ENCODE measurements at regions not wholly inside any gene's neighbourhood (a gene's known extent, or its start where the extent isn't known, plus 50 kb on each side); places are given as distances from the start of the nearest gene placed in this dataset.

DNA sequence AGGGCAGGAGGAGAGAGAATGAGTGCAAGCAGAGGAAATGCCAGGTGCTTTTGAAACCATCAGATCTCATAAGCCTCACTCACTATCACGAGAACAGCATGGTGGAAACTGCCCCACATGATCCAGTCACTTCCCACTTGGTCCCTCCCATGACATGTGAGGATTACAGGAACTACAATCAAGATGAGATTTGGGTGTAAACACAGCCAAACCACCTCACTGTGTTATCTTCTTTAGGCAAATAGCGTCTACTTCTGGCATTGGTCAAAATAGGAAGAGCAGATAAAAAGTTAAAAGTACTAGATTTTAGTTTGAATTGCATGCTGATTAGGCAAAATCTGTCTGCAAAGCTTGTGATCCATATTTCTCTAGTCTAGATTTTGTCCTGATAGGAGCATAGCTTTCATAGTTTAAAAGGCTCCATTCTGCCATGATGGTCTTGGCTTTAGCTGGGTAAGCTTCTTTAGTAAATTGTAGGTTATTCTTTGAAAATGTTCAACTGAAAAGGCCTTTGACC lies 267.5 kb downstream of the NKX6-1 start:
- Histone ChIP-seq H3K79me2 (ENCODE audit: insufficient read depth, low read length) (no peaks in the 10 kb centered on the region), H3K4me3 (ENCODE audit: insufficient read depth, low read length, poor library complexity, severe bottlenecking) (no peak overlapping the region), H3K9me2 (replicated peaks; ENCODE audit: insufficient read depth, low read length) (no peaks in the 10 kb centered on the region), H3K4me2 (ENCODE audit: low read depth, low read length, poor library complexity, severe bottlenecking) (no peak overlapping the region), H3F3A (ENCODE audit: insufficient read depth) (no peaks in the 10 kb centered on the region), H3K27ac (ENCODE audit: low read depth, low read length) (no peak overlapping the region), H3K36me3 (ENCODE audit: low read length) (no peaks in the 10 kb centered on the region), H3K9ac (ENCODE audit: low read length) (no peak overlapping the region), H4K20me1 (ENCODE audit: low read depth, low read length) (no peaks in the 10 kb centered on the region), H3K9me3 (ENCODE audit: insufficient read depth, low read length) (no peaks in the 10 kb centered on the region), H2AFZ (ENCODE audit: low read depth, low read length, severe bottlenecking) (no peak overlapping the region), H3K27me3 (ENCODE audit: low read length) (no peaks in the 10 kb centered on the region)
- TF ChIP-seq, protein P1, sequence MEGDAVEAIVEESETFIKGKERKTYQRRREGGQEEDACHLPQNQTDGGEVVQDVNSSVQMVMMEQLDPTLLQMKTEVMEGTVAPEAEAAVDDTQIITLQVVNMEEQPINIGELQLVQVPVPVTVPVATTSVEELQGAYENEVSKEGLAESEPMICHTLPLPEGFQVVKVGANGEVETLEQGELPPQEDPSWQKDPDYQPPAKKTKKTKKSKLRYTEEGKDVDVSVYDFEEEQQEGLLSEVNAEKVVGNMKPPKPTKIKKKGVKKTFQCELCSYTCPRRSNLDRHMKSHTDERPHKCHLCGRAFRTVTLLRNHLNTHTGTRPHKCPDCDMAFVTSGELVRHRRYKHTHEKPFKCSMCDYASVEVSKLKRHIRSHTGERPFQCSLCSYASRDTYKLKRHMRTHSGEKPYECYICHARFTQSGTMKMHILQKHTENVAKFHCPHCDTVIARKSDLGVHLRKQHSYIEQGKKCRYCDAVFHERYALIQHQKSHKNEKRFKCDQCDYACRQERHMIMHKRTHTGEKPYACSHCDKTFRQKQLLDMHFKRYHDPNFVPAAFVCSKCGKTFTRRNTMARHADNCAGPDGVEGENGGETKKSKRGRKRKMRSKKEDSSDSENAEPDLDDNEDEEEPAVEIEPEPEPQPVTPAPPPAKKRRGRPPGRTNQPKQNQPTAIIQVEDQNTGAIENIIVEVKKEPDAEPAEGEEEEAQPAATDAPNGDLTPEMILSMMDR (IDR thresholded peaks at IDR 0.05; ENCODE audit: insufficient read depth, low read length, poor library complexity, severe bottlenecking), result no peak
- TF ChIP-seq EZH2phosphoT487 (conservative IDR thresholded peaks at IDR 0.05; ENCODE audit: low read length), result no peak

DNA sequence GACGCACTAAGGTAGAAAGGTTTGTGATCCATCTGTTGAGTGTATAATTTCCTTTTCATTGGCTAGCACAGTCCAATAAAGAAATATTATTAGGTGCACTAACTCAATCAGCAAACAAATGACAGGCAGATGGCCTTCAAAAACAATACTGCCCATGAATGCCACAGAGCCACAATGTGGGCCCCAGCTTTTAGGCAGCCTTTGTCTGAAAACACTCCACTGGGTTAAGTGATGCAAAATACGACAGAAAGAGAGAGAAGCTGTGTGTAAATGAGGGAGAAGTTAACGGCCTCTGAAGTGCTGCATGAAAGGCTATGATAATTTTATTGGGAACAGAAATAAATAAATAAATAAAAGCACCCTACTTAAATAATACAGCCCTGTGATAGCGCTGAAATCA lies 274.6 kb downstream of the NKX6-1 start:
- TF ChIP-seq EZH2phosphoT487 (conservative IDR thresholded peaks at IDR 0.05; ENCODE audit: low read length), result no peak
- TF ChIP-seq, protein P1 (IDR thresholded peaks at IDR 0.05; ENCODE audit: insufficient read depth, low read length, poor library complexity, severe bottlenecking), result no peak
- Histone ChIP-seq H3K4me2 (ENCODE audit: low read depth, low read length, poor library complexity, severe bottlenecking) (no peak overlapping the region), H3K79me2 (ENCODE audit: insufficient read depth, low read length) (no peaks in the 10 kb centered on the region), H3K9me3 (ENCODE audit: insufficient read depth, low read length) (no peaks in the 10 kb centered on the region), H2AFZ (ENCODE audit: low read depth, low read length, severe bottlenecking) (no peak overlapping the region), H3K4me3 (ENCODE audit: insufficient read depth, low read length, poor library complexity, severe bottlenecking) (no peak overlapping the region), H4K20me1 (ENCODE audit: low read depth, low read length) (no peaks in the 10 kb centered on the region), H3F3A (ENCODE audit: insufficient read depth) (no peaks in the 10 kb centered on the region), H3K9me2 (replicated peaks; ENCODE audit: insufficient read depth, low read length) (no peaks in the 10 kb centered on the region), H3K27ac (ENCODE audit: low read depth, low read length) (no peak overlapping the region), H3K9ac (ENCODE audit: low read length) (no peak overlapping the region), H3K36me3 (ENCODE audit: low read length) (no peaks in the 10 kb centered on the region), H3K27me3 (ENCODE audit: low read length) (no peaks in the 10 kb centered on the region)

DNA sequence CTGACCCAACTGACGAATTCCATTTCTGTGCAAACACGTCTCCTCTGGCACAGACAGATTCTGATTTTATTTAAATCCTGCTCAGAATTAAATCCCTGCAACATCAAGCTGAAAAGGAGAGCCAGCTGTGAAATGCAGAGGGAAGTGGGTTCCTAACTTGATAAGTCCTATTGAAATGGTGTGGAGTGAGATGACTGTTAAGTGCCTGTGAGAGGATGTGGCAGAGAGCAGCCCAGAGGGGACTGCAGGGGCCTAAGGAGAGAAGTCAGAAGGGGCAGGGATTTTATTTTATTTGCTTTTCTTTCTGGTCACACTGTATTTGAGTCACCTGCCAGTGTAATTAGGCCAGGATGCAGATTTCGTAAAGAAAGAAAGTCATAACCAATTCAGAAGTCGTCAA lies 277.4 kb downstream of the NKX6-1 start:
- H3K4me2 ChIP-seq (ENCODE audit: low read depth, low read length, poor library complexity, severe bottlenecking), result no peak overlapping the region
- H3K9me2 ChIP-seq (replicated peaks; ENCODE audit: insufficient read depth, low read length), result no peaks in the 10 kb centered on the region
- H3K36me3 ChIP-seq (ENCODE audit: low read length), result no peaks in the 10 kb centered on the region
- no peaks in the 10 kb centered on the region for H3K79me2 ChIP-seq (ENCODE audit: insufficient read depth, low read length)
- H3K9me3 ChIP-seq (ENCODE audit: insufficient read depth, low read length), result no peaks in the 10 kb centered on the region
- H3F3A ChIP-seq (ENCODE audit: insufficient read depth), result no peaks in the 10 kb centered on the region
- H3K27me3 ChIP-seq (ENCODE audit: low read length), result no peaks in the 10 kb centered on the region
- TF ChIP-seq EZH2phosphoT487 (conservative IDR thresholded peaks at IDR 0.05; ENCODE audit: low read length), result no peak
- H4K20me1 ChIP-seq (ENCODE audit: low read depth, low read length), result no peaks in the 10 kb centered on the region
- no peak overlapping the region for H3K27ac ChIP-seq (ENCODE audit: low read depth, low read length)
- no peak overlapping the region for H3K9ac ChIP-seq (ENCODE audit: low read length)
- H2AFZ ChIP-seq (ENCODE audit: low read depth, low read length, severe bottlenecking), result no peak overlapping the region
- no peak overlapping the region for H3K4me3 ChIP-seq (ENCODE audit: insufficient read depth, low read length, poor library complexity, severe bottlenecking)

DNA sequence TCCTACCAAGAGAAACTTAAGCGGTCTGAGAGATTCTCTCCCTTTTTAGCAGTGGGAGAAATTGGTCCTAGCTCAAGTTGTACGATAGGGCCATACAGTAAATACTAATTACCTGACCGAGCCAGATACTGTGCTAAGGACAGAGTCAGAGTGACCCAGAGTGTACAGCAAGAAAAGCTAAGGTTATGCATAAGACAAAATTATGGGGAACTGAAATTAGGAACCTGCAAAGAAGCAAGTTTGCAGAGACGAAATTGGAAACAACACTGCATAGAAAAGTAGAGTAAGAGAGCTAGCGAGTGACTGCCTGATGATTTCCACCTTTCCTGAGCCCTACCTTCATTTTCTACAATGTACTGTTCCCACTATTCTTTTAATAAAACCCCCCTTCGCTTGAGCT lies 278.1 kb downstream of the NKX6-1 start:
- H3K9ac ChIP-seq (ENCODE audit: low read length), result no peak overlapping the region
- no peaks in the 10 kb centered on the region for H3K9me3 ChIP-seq (ENCODE audit: insufficient read depth, low read length)
- H4K20me1 ChIP-seq (ENCODE audit: low read depth, low read length), result no peaks in the 10 kb centered on the region
- no peak overlapping the region for H2AFZ ChIP-seq (ENCODE audit: low read depth, low read length, severe bottlenecking)
- no peaks in the 10 kb centered on the region for H3F3A ChIP-seq (ENCODE audit: insufficient read depth)
- TF ChIP-seq EZH2phosphoT487 (conservative IDR thresholded peaks at IDR 0.05; ENCODE audit: low read length), result no peak
- TF ChIP-seq, protein P1 (IDR thresholded peaks at IDR 0.05; ENCODE audit: insufficient read depth, low read length, poor library complexity, severe bottlenecking), result no peak
- H3K4me2 ChIP-seq (ENCODE audit: low read depth, low read length, poor library complexity, severe bottlenecking), result no peak overlapping the region
- H3K27ac ChIP-seq (ENCODE audit: low read depth, low read length), result no peak overlapping the region
- H3K27me3 ChIP-seq (ENCODE audit: low read length), result no peaks in the 10 kb centered on the region
- no peaks in the 10 kb centered on the region for H3K36me3 ChIP-seq (ENCODE audit: low read length)
- no peak overlapping the region for H3K4me3 ChIP-seq (ENCODE audit: insufficient read depth, low read length, poor library complexity, severe bottlenecking)
- no peaks in the 10 kb centered on the region for H3K9me2 ChIP-seq (replicated peaks; ENCODE audit: insufficient read depth, low read length)
- H3K79me2 ChIP-seq (ENCODE audit: insufficient read depth, low read length), result no peaks in the 10 kb centered on the region

Data from SU-DHL-6 (cell line).